Motor neuron (in vitro differentiated cells): ENCODE measurements at regions not wholly inside any gene's neighbourhood (a gene's known extent, or its start where the extent isn't known, plus 50 kb on each side); places are given as distances from the start of the nearest gene placed in this dataset.
A peak's percentile ranks its signal among the peaks of the same experiment; 100 is the strongest.

ENCODE experiments used
- ATAC-seq, 8 experiments: fragments of 200-7000 bp; cut with Tn5 transposase; replicated peaks in 6 of 8; 2 replicates each; pipeline ENCODE4 v1.8.0; 2021; ENCODE audit warnings: mild to moderate bottlenecking in 8 of 8, moderate library complexity in 8 of 8
- H3K27ac ChIP-seq, 2 donors: fragments of 250-450 bp; sonication (Bioruptor Pico); 2 replicates each; pipeline ENCODE4 v1.9.0; 2021; ENCODE audit warnings: antibody characterized with exemption in 2 of 2, mild to moderate bottlenecking in 2 of 2, moderate library complexity in 1 of 2
- H3K4me1 ChIP-seq, 2 donors: fragments of 250-450 bp; sonication (Bioruptor Pico); replicated peaks in 1 of 2; 2 replicates each; pipeline ENCODE4 v1.6.1; 2021; ENCODE audit warnings: antibody characterized with exemption in 2 of 2, mild to moderate bottlenecking in 2 of 2, moderate library complexity in 1 of 2
- H3K4me3 ChIP-seq, 5 donors: fragments of 250-450 bp; sonication (Bioruptor Pico); 2 replicates each; pipeline ENCODE4 v1.9.0; 2021; ENCODE audit warnings: antibody characterized with exemption in 5 of 5, mild to moderate bottlenecking in 5 of 5, moderate library complexity in 4 of 5
- WGBS, 10 experiments: fragments of 450-650 bp; shearing (Covaris generic); methylation state at CpG; one replicate each; pipeline ENCODE4 v1.0.0; 2022; 5-methylcytosine and 5-hydroxymethylcytosine counted together
- in situ Hi-C, 9 experiments: fragments of 400-800 bp; cut with MboI; loops; one replicate each; pipeline ENCODE4 v1.15.0; 2021; ENCODE audit warnings: low sequenced_read_pairs in 9 of 9, low pct_unique_long_range_greater_than_20kb in 2 of 9; ENCODE audit not compliant: unreplicated experiment in 9 of 9

DNA sequence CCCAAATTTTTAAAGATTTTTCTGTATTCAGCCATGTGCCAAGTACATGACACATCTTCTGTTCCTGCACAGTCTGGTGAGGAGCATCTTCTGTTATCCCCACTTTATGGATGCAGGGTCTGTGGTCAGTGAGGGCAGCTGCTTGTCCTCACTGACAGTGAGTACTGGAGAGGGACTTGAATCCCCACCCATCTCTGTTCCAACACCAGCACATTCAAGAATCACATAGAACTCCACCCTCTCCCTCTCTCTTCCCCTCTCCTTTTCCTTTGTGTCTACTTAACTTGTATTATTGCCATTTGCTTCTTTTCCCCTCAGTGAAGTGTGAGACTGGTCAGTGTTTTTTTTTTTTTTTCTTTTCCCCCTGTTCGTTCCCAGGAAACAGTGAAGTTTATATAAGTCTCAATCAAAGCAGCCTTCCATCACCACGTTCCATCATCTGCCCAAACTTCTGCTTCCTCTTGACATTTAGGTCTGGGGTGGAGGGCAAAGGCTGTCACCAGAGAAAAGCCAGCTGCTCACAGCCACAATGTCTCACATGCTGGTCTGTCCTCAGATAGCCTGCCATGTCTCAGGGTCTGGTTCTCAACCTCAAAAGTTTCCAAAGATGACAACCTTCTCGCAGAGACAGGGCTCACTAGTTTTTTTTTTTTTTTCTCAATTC, 110.0 kb upstream of the SSTR4 start:
- WGBS, 10 experiments, result 17 to 100% (median 67%) methylated on average over 1 to 3 of the region's 3 CpGs; no CpG with 5 or more reads in 1 of the 10 experiments
- Histone ChIP-seq H3K4me3 (no peak overlapping the region), H3K27ac (no peak overlapping the region), H3K4me1 (no peaks in the 10 kb centered on the region)
- in situ Hi-C loops, result no loop called here
- peak in 2 of 8 experiments; percentile 64 to 85 for ATAC-seq

- Histone ChIP-seq H3K4me1 (no peaks in the 10 kb centered on the region), H3K4me3 (no peak overlapping the region), H3K27ac (no peak overlapping the region)
- WGBS, 10 experiments, result 0 to 83% (median 40%) methylated on average over 1 to 4 of the region's 4 CpGs; no CpG with 5 or more reads in 3 of the 10 experiments
- no peak for ATAC-seq
- in situ Hi-C loops, result no loop called here
These were observed 109.5 kb upstream of the SSTR4 start for GRCh38 chr20:22925613-22925983.

DNA sequence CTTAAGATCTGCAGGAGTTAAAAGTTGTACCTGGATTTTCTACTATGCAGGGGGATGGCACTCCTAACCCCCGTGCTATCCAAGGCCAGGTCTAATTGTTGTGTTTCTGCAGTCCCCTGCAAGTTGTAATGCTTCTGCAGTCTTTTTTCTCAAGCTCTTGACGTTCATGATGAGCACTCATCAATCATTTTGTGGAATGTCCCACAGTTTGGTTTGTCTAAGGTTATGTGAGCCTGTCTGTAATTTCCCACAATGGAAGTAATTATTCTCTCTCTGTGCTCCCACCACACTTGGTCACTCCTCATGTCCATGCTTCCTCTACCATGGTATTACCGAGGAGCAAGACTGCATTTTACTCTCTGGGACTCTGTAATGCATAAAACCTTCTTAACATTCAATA, 107.6 kb upstream of the SSTR4 start:
- in situ Hi-C loops, result no loop called here
- WGBS, 10 experiments, result 30 to 83% (median 61%) methylated on average over 1 to 3 of the region's 3 CpGs
- ATAC-seq, result no peak
- Histone ChIP-seq H3K27ac (no peak overlapping the region), H3K4me1 (no peaks in the 10 kb centered on the region), H3K4me3 (no peak overlapping the region)

DNA sequence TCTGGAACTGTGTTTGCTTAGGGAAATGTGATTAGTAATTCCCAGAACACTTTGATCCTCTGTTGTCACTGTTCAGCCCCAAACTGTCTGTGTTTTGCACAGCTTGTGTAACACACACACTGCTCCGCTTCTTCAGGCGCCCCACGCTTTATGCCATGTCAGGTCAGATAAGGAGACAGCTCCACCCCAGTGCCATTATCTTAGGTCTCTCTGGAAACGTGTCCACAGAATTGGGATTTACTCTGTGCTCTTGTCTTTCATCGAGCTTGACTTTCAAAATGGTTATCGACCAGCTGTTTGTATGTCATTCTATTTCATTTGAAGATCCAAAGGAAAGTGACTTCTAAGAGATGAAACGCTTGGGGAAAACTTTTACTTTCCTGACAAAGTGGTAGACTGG, 106.4 kb upstream of the SSTR4 start:
- H3K27ac ChIP-seq, result no peak overlapping the region
- WGBS, 10 experiments, result 56 to 93% (median 75%) methylated on average over 2 to 7 of the region's 7 CpGs; no CpG with 5 or more reads in 1 of the 10 experiments
- H3K4me1 ChIP-seq, result no peaks in the 10 kb centered on the region
- in situ Hi-C loops, result no loop called here
- no peak for ATAC-seq
- H3K4me3 ChIP-seq, result no peak overlapping the region

DNA sequence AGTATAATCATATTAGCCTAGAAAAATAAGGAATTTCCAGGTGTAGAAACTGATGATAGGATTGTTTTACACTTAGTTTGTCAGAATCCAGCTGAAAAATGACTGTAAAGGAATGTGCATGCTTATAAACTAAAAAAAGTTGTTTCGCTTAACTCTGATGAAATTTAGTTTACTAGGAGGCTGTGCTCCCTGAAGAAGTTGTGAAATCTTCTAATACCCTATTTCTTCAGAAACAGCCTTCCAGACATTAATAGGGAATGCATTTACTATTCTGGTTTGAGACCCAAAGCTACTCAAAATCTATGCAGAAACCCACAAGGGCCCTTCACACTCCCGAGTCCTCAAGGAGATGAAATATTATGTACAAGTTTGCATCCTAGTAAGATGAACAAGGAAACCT, 105.5 kb upstream of the SSTR4 start:
- WGBS, 10 experiments, result 52 to 100% (median 83%) methylated on average over 1 to 2 of the region's 2 CpGs; no CpG with 5 or more reads in 1 of the 10 experiments
- no peaks in the 10 kb centered on the region for H3K4me1 ChIP-seq
- in situ Hi-C loops, result no loop called here
- no peak overlapping the region for H3K27ac ChIP-seq
- no peak for ATAC-seq
- no peak overlapping the region for H3K4me3 ChIP-seq

- H3K27ac ChIP-seq, result no peak overlapping the region
- 11 to 89% (median 83%) methylated on average over 2 to 7 of the region's 7 CpGs for WGBS, 10 experiments
- peak in 3 of 8 experiments; percentile 88 to 96 (median 92) for ATAC-seq
- in situ Hi-C loops, result no loop called here
- H3K4me1 ChIP-seq, result no peaks in the 10 kb centered on the region
- no peak overlapping the region for H3K4me3 ChIP-seq
These were observed 103.2 kb upstream of the SSTR4 start for GRCh38 chr20:22931653-22932608.

GRCh38 chr20:22939181-22939580, 95.9 kb upstream of the SSTR4 start:
- Histone ChIP-seq H3K4me1 (peaks cover 0 to 3% of the 10 kb centered on the region in 2 donors), H3K4me3 (no peak overlapping the region), H3K27ac (no peak overlapping the region)
- 0 to 53% (median 41%) methylated on average over 1 to 3 of the region's 3 CpGs for WGBS, 10 experiments
- in situ Hi-C loops, result no loop called here
- ATAC-seq, result peak in 2 of 8 experiments; percentile 25 to 53

DNA sequence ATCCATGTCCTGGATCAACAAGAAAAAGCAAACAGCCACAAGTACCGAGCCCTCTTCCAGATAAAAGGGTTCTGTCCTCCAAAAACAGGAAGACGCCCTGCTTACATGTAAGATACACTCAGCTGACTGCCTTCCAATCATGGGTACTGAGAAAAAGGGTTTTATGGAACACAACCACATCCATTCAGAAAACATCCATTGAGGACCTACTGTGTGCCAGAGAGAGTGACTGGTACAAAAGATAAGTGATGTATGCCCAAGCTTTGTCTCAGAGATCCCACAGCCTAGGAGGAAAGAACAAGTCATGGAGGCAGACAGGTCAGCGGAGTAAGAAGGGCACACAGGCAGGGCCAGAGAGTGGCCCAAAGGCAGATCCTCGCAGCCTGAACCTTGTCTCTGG, 94.8 kb upstream of the SSTR4 start:
- in situ Hi-C loops, result no loop called here
- no peak overlapping the region for H3K4me3 ChIP-seq
- no peak for ATAC-seq
- H3K4me1 ChIP-seq, result peaks cover 0 to 3% of the 10 kb centered on the region in 2 donors
- WGBS, 10 experiments, result 40 to 93% (median 87%) methylated on average over 1 to 4 of the region's 4 CpGs; no CpG with 5 or more reads in 3 of the 10 experiments
- H3K27ac ChIP-seq, result no peak overlapping the region

GRCh38 chr20:22941550-22941949, 93.6 kb upstream of the SSTR4 start:
- ATAC-seq, result peak in 1 of 8 experiments; percentile 36
- in situ Hi-C loops, result no loop called here
- peaks cover 0 to 3% of the 10 kb centered on the region in 2 donors for H3K4me1 ChIP-seq
- WGBS, 10 experiments, result 29 to 100% (median 70%) methylated on average over 1 to 5 of the region's 5 CpGs; no CpG with 5 or more reads in 2 of the 10 experiments
- H3K4me3 ChIP-seq, result no peak overlapping the region
- H3K27ac ChIP-seq, result no peak overlapping the region

- WGBS, 10 experiments, result 31 to 86% (median 59%) methylated on average over 1 to 2 of the region's 2 CpGs; no CpG with 5 or more reads in 1 of the 10 experiments
- no peak for ATAC-seq
- H3K4me1 ChIP-seq, result peaks cover 0 to 3% of the 10 kb centered on the region in 2 donors
- in situ Hi-C loops, result no loop called here
- no peak overlapping the region for H3K27ac ChIP-seq
- no peak overlapping the region for H3K4me3 ChIP-seq
These were observed 92.4 kb upstream of the SSTR4 start for GRCh38 chr20:22942742-22943141.

DNA sequence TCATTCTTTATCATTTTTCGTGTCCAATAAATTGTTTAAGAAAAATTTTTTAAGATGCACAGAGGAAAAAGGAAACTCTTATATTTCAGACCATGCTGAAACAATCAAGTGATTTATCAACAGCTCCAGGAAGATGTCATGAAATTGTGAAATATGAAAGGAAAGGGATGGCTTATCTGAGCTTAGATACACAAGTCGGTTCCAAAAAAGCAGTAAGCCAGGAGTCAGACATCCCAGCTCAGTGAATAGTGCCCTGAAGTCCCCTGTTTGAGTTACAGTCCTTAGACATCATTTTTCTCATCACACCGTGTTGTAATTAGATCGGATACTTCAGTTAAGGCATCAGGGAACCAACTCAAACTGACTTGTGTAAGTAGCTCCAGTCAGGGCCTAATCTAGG, 91.0 kb upstream of the SSTR4 start:
- in situ Hi-C loops, result no loop called here
- Histone ChIP-seq H3K4me3 (no peak overlapping the region), H3K27ac (no peak overlapping the region), H3K4me1 (peaks cover 0 to 3% of the 10 kb centered on the region in 2 donors)
- 9 to 69% (median 47%) methylated on average over 1 to 4 of the region's 4 CpGs for WGBS, 10 experiments
- no peak for ATAC-seq

DNA sequence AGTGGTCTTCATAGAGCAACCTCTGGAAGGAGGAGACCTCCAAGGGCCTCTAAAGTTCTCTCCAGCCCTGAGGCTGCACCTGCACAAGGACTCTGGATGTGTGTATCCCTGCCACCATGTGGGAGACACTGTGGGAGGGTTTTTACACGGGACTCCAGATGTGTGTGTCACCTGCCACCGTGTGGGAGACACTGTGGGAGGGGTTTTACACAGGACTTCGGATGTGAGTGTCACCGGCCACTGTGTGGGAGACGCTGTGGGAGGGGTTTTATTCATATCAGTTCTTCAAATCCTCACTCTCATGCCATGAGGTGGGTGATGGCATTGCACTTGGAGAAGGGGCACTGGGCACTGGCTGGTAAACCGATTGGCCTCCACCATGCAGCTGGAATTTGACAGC, 90.2 kb upstream of the SSTR4 start:
- WGBS, 10 experiments, result 50 to 100% (median 83%) methylated on average over 1 to 3 of the region's 6 CpGs; no CpG with 5 or more reads in 6 of the 10 experiments
- Histone ChIP-seq H3K4me3 (no peak overlapping the region), H3K4me1 (peaks cover 0 to 3% of the 10 kb centered on the region in 2 donors), H3K27ac (no peak overlapping the region)
- no peak for ATAC-seq
- in situ Hi-C loops, result no loop called here

DNA sequence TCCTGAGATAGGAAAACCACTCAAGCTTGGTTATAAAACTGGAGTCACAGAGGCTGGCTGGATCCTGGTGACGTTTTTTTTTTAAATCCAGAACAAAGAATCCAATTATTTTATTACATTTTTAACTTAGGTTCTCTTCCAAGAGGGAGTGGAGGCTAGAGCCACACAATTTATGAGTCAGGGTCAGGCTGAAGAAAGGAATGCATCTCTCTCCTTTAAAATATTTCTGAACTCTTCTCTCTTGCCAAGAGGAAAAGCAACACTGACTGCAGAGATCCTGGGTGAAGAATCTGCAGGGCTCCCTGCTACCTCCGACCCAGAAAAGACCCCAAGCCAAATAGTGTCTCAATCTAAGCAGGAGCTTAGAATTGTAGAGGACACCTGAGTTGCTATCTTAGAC, 88.5 kb upstream of the SSTR4 start:
- in situ Hi-C loops, result no loop called here
- H3K4me3 ChIP-seq, result no peak overlapping the region
- no peaks in the 10 kb centered on the region for H3K4me1 ChIP-seq
- no peak overlapping the region for H3K27ac ChIP-seq
- ATAC-seq, result peak in 2 of 8 experiments; percentile 17 to 23
- 0 to 100% (median 33%) methylated on average over 1 to 2 of the region's 2 CpGs; no CpG with 5 or more reads in 1 of the 10 experiments for WGBS, 10 experiments
